ENCODE measurements at regions not wholly inside any gene's neighbourhood (a gene's known extent, or its start where the extent isn't known, plus 50 kb on each side); places are given as distances from the start of the nearest gene placed in this dataset.

DNA sequence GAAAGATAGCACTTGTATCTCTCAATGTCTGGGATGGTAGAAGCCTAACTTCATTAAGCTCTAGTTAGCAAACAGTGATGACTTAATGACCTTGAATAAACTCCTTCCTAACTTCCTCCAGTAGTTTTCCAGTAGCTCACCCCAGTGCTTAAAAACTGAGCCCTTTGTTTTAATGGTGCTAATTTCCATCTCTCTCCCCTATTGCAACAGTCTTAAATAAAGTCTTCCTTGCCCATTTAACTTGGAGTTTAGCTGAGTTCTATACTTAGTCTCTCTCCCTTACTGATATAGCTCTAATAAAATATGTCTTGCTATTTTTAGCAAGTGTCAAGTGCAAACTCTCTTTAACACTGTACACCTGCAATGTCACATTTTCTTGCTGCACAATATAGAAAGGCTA lies 267.0 kb downstream of the CCDC85A start:
- intact Hi-C loops (cut with micrococcal nuclease) = no loop called here
- H3K4me3 Mint-ChIP-seq = no peak overlapping the region
- ChIA-PET CTCF (no interaction called here), POLR2A (no interaction called here)
- H3K9me3 Mint-ChIP-seq = peaks cover 9% of the 10 kb centered on the region
- no peak overlapping the region for H3K27ac Mint-ChIP-seq
- H3K4me1 Mint-ChIP-seq (ENCODE audit: low read depth) = no peaks in the 10 kb centered on the region
- ATAC-seq (no peak), DNase-seq (no peak)
- H3K27me3 Mint-ChIP-seq = no peaks in the 10 kb centered on the region
- no peaks in the 10 kb centered on the region for H3K36me3 Mint-ChIP-seq (ENCODE audit: low read depth)
- TF ChIP-seq, protein P1, sequence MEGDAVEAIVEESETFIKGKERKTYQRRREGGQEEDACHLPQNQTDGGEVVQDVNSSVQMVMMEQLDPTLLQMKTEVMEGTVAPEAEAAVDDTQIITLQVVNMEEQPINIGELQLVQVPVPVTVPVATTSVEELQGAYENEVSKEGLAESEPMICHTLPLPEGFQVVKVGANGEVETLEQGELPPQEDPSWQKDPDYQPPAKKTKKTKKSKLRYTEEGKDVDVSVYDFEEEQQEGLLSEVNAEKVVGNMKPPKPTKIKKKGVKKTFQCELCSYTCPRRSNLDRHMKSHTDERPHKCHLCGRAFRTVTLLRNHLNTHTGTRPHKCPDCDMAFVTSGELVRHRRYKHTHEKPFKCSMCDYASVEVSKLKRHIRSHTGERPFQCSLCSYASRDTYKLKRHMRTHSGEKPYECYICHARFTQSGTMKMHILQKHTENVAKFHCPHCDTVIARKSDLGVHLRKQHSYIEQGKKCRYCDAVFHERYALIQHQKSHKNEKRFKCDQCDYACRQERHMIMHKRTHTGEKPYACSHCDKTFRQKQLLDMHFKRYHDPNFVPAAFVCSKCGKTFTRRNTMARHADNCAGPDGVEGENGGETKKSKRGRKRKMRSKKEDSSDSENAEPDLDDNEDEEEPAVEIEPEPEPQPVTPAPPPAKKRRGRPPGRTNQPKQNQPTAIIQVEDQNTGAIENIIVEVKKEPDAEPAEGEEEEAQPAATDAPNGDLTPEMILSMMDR (IDR thresholded peaks at IDR 0.05) = no peak

DNA sequence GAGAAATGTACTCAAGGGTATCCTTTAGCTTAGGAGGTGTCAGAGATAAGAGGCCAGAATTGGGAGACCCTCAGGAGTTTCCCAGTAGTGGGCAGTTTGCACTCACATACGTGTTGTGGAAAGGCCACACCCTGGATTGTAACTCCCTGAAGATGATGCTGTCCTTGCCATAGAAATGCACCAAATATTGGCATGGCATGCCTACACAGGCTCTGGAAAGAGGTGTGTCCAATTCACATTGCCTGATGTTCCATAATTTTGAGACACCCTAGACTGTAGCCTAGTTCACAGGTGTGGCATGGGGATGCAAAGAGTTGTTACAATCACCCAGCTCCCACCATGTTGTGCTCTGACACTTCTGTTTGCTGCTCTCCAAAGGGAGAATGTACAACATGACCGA lies 271.9 kb downstream of the CCDC85A start:
- TF ChIP-seq, protein P1 (IDR thresholded peaks at IDR 0.05) = no peak
- Mint-ChIP-seq H3K27me3 (no peaks in the 10 kb centered on the region), H3K36me3 (ENCODE audit: low read depth) (no peaks in the 10 kb centered on the region), H3K4me3 (no peak overlapping the region), H3K27ac (no peak overlapping the region), H3K9me3 (peaks cover 8% of the 10 kb centered on the region), H3K4me1 (ENCODE audit: low read depth) (no peaks in the 10 kb centered on the region)
- DNase-seq (no peak), ATAC-seq (no peak)
- CTCF ChIA-PET = interaction anchor here (0.6 kb wide), 1 partner anchor 355 kb away, joined by 3 read pairs; no protein-coding TSS in a partner anchor
- intact Hi-C loops (cut with micrococcal nuclease) = no loop called here
- POLR2A ChIA-PET = no interaction called here

DNA sequence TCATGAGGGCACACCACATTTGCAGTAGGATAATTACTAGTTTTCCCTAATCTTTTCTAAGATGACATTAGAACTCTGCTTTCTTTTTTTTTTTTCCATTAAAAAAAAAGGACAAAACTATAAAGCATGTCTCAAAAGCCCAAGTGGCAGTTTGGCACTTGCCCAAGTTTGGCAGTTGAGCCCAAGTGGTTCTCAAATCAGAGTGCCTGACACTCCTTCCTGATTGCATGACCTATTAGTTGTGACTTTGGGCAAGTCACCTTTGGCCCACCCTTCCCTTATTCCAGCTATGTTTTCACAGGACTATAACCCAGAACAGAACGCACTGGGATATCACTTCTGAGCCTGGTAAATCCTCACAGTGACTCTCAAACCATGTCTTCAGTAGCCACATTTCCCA lies 273.0 kb downstream of the CCDC85A start:
- Mint-ChIP-seq H3K4me3 (no peak overlapping the region), H3K27me3 (no peaks in the 10 kb centered on the region), H3K36me3 (ENCODE audit: low read depth) (no peaks in the 10 kb centered on the region), H3K27ac (no peak overlapping the region), H3K4me1 (ENCODE audit: low read depth) (no peaks in the 10 kb centered on the region), H3K9me3 (peaks cover 6% of the 10 kb centered on the region)
- ChIA-PET POLR2A (no interaction called here), CTCF (no interaction called here)
- TF ChIP-seq, protein P1 (IDR thresholded peaks at IDR 0.05) = no peak
- DNase-seq (no peak), ATAC-seq (no peak)
- intact Hi-C loops (cut with micrococcal nuclease) = no loop called here

DNA sequence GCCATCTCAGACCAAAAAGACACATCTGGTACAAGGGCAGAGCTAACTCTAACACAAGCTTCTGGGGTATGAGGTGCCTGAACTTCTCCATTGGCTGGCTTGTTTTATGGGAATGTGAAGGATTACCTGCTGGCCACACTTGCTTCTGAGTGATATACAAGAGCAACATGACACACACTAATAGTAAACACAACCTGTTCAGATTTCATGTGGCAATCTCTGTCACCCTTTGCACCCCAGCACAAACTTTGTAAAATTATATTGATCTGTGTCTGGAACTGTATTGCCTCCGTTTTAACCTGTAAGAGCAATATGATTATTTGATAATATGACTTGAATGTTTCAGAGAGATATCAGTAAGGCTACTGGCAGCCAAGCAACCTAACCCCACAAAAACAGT lies 276.7 kb downstream of the CCDC85A start:
- Mint-ChIP-seq H3K27me3 (no peaks in the 10 kb centered on the region), H3K4me1 (ENCODE audit: low read depth) (no peaks in the 10 kb centered on the region), H3K27ac (no peak overlapping the region), H3K36me3 (ENCODE audit: low read depth) (no peaks in the 10 kb centered on the region), H3K9me3 (peaks cover 3% of the 10 kb centered on the region), H3K4me3 (no peak overlapping the region)
- no peak for ATAC-seq
- DNase-seq = no peak
- ChIA-PET POLR2A (no interaction called here), CTCF (no interaction called here)
- TF ChIP-seq, protein P1 (IDR thresholded peaks at IDR 0.05) = no peak
- intact Hi-C loops (cut with micrococcal nuclease) = no loop called here

DNA sequence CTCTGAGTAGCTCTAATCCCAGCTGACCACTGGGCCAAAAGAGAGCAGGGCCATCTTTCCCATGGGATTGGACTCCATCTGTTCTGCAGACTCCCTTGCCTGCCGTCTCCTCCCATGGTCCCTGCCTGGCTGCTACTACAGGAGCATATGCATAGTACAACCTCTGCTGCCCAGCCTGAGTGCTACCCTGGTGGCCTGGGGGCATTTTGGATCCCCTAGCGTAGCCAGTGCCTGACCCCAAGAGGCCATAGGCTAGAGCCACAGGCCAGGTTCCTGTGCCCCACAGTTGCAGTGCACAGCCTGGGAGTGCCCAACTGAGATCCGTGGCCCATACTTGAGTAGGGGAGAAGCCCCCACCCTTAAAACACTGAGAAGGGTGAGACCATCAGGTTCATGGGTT lies 280.3 kb downstream of the CCDC85A start:
- Mint-ChIP-seq H3K4me3 (no peak overlapping the region), H3K27me3 (no peaks in the 10 kb centered on the region), H3K9me3 (peaks cover 1% of the 10 kb centered on the region), H3K27ac (no peak overlapping the region), H3K36me3 (ENCODE audit: low read depth) (no peaks in the 10 kb centered on the region), H3K4me1 (ENCODE audit: low read depth) (no peaks in the 10 kb centered on the region)
- DNase-seq (no peak), ATAC-seq (no peak)
- intact Hi-C loops (cut with micrococcal nuclease) = no loop called here
- TF ChIP-seq, protein P1 (IDR thresholded peaks at IDR 0.05) = no peak
- POLR2A ChIA-PET = no interaction called here
- CTCF ChIA-PET = no interaction called here

All from activated CD8-positive, alpha-beta T cell treated with anti-CD3 and anti-CD28 coated beads for 36 hours (primary cell).